Activated CD8-positive, alpha-beta T cell treated with anti-CD3 and anti-CD28 coated beads for 36 hours (primary cell): ENCODE measurements at regions not wholly inside any gene's neighbourhood (a gene's known extent, or its start where the extent isn't known, plus 50 kb on each side); places are given as distances from the start of the nearest gene placed in this dataset.
"Not testable (repeated sequence)": the region's sequence is repeated elsewhere in the genome, so short reads cannot be mapped to it uniquely, and the experiment has no call there.

Source experiments
- ATAC-seq: fragments of 200-7000 bp; cut with Tn5 transposase; one replicate; pipeline ENCODE4 v1.10.0; 2021; ENCODE audit warnings: mild to moderate bottlenecking, moderate library complexity
- CTCF ChIA-PET: fragments of 350-600 bp; sonication (Branson Sonifier 250); formaldehyde crosslinking; loops from one replicate; lab custom pipeline; 2021; ENCODE audit warnings: antibody characterized with exemption; lab: Charles Lee
- POLR2A ChIA-PET: fragments of 350-600 bp; sonication (Branson Sonifier 250); formaldehyde crosslinking; loops from one replicate; lab custom pipeline; 2021; ENCODE audit warnings: antibody characterized with exemption; lab: Charles Lee
- DNase-seq: peaks from one replicate; pipeline ENCODE4 v3.0.0-alpha.2; 2020
- H3K27ac Mint-ChIP-seq: one replicate; pipeline ENCODE4 v1.8.0; 2021; ENCODE audit warnings: mild to moderate bottlenecking, mixed read lengths
- H3K27me3 Mint-ChIP-seq: one replicate; pipeline ENCODE4 v1.8.0; 2021; ENCODE audit warnings: mixed read lengths
- H3K36me3 Mint-ChIP-seq: one replicate; pipeline ENCODE4 v1.8.0; 2021; ENCODE audit warnings: low read depth, mixed read lengths
- H3K4me1 Mint-ChIP-seq: one replicate; pipeline ENCODE4 v1.8.0; 2021; ENCODE audit warnings: low read depth, mixed read lengths
- H3K4me3 Mint-ChIP-seq: one replicate; pipeline ENCODE4 v1.8.0; 2021; ENCODE audit warnings: mild to moderate bottlenecking, moderate library complexity, mixed read lengths
- H3K9me3 Mint-ChIP-seq: one replicate; pipeline ENCODE4 v1.8.0; 2021; ENCODE audit warnings: mixed read lengths
- CTCF ChIP-seq: fragments of 200-600 bp; IDR thresholded peaks from one replicate; pipeline ENCODE4 v1.8.0; 2022; ENCODE audit warnings: antibody characterized with exemption, mild to moderate bottlenecking
- intact Hi-C: fragments of 100-400 bp; cut with micrococcal nuclease; formaldehyde crosslinking; loops from one replicate; pipeline ENCODE4 v1.10.0; 2022

GRCh38 chr1:90821788-90822359 is 104.8 kb upstream of the BARHL2 start:
- ChIA-PET CTCF (no interaction called here), POLR2A (no interaction called here)
- no peak overlapping the region for H3K4me3 Mint-ChIP-seq
- peaks cover 32% of the 10 kb centered on the region for H3K27me3 Mint-ChIP-seq
- H3K9me3 Mint-ChIP-seq: no peaks in the 10 kb centered on the region
- ATAC-seq (no peak), DNase-seq (no peak)
- H3K27ac Mint-ChIP-seq: no peak overlapping the region
- TF ChIP-seq CTCF: no peak
- no peaks in the 10 kb centered on the region for H3K4me1 Mint-ChIP-seq
- intact Hi-C loops: no loop called here
- H3K36me3 Mint-ChIP-seq: no peaks in the 10 kb centered on the region

GRCh38 chr1:90821152-90821787 is 104.2 kb upstream of the BARHL2 start:
- no peak for TF ChIP-seq CTCF
- POLR2A ChIA-PET: no interaction called here
- intact Hi-C loops: no loop called here
- DNase-seq (no peak), ATAC-seq (no peak)
- H3K27me3 Mint-ChIP-seq: peaks cover 28% of the 10 kb centered on the region
- CTCF ChIA-PET: no interaction called here
- no peaks in the 10 kb centered on the region for H3K9me3 Mint-ChIP-seq
- H3K36me3 Mint-ChIP-seq: no peaks in the 10 kb centered on the region
- no peaks in the 10 kb centered on the region for H3K4me1 Mint-ChIP-seq
- H3K4me3 Mint-ChIP-seq: no peak overlapping the region
- no peak overlapping the region for H3K27ac Mint-ChIP-seq

- ChIA-PET POLR2A (no interaction called here), CTCF (no interaction called here)
- H3K4me3 Mint-ChIP-seq: no peak overlapping the region
- no peak for TF ChIP-seq CTCF
- DNase-seq (no peak), ATAC-seq (no peak)
- no peaks in the 10 kb centered on the region for H3K36me3 Mint-ChIP-seq
- no peaks in the 10 kb centered on the region for H3K9me3 Mint-ChIP-seq
- H3K27ac Mint-ChIP-seq: no peak overlapping the region
- H3K4me1 Mint-ChIP-seq: no peaks in the 10 kb centered on the region
- intact Hi-C loops: no loop called here
- peaks cover 33% of the 10 kb centered on the region for H3K27me3 Mint-ChIP-seq
These were observed 103.6 kb upstream of the BARHL2 start for GRCh38 chr1:90820745-90821144.

- peaks cover 31% of the 10 kb centered on the region for H3K27me3 Mint-ChIP-seq
- no peak overlapping the region for H3K27ac Mint-ChIP-seq
- H3K4me1 Mint-ChIP-seq: no peaks in the 10 kb centered on the region
- H3K9me3 Mint-ChIP-seq: no peaks in the 10 kb centered on the region
- ATAC-seq (no peak), DNase-seq (no peak)
- TF ChIP-seq CTCF: no peak
- POLR2A ChIA-PET: no interaction called here
- intact Hi-C loops: no loop called here
- CTCF ChIA-PET: no interaction called here
- no peak overlapping the region for H3K4me3 Mint-ChIP-seq
- H3K36me3 Mint-ChIP-seq: no peaks in the 10 kb centered on the region
These were observed 100.3 kb upstream of the BARHL2 start for GRCh38 chr1:90817399-90817798.

- H3K27ac Mint-ChIP-seq, DNase-seq, H3K36me3 Mint-ChIP-seq, H3K4me1 Mint-ChIP-seq, ATAC-seq, H3K9me3 Mint-ChIP-seq, CTCF ChIA-PET, POLR2A ChIA-PET, H3K4me3 Mint-ChIP-seq, intact Hi-C loops: not testable (repeated sequence)
- peaks cover 33% of the 10 kb centered on the region for H3K27me3 Mint-ChIP-seq
These were observed 95.1 kb upstream of the BARHL2 start for GRCh38 chr1:90812237-90812636.

- peaks cover 30% of the 10 kb centered on the region for H3K27me3 Mint-ChIP-seq
- intact Hi-C loops, DNase-seq, H3K4me3 Mint-ChIP-seq, POLR2A ChIA-PET, H3K4me1 Mint-ChIP-seq, ATAC-seq, CTCF ChIA-PET, H3K9me3 Mint-ChIP-seq, H3K36me3 Mint-ChIP-seq, H3K27ac Mint-ChIP-seq: not testable (repeated sequence)
These were observed 94.4 kb upstream of the BARHL2 start for GRCh38 chr1:90811444-90811950.
